Activated CD4-positive, alpha-beta T cell treated with anti-CD3 and anti-CD28 coated beads, Interleukin-2, amount 10 ng/mL, durations not matched to agents 7 days and 5 days (primary cell): ENCODE measurements at regions not wholly inside any gene's neighbourhood (a gene's known extent, or its start where the extent isn't known, plus 50 kb on each side); places are given as distances from the start of the nearest gene placed in this dataset.

Experiments
- CTCF ChIA-PET: fragments of 350-600 bp; sonication (Branson Sonifier 250); formaldehyde crosslinking; loops from one replicate; lab custom pipeline; 2021; ENCODE audit warnings: antibody characterized with exemption; lab: Charles Lee
- POLR2A ChIA-PET: fragments of 350-600 bp; sonication (Branson Sonifier 250); formaldehyde crosslinking; loops from one replicate; lab custom pipeline; 2021; ENCODE audit warnings: antibody characterized with exemption; lab: Charles Lee
- DNase-seq: peaks from one replicate; pipeline ENCODE4 v3.0.0-alpha.2; 2020
- H3K27ac Mint-ChIP-seq: one replicate; pipeline ENCODE4 v1.8.0; 2021; ENCODE audit warnings: mild to moderate bottlenecking, moderate library complexity, mixed read lengths
- H3K27me3 Mint-ChIP-seq: one replicate; pipeline ENCODE4 v1.8.0; 2021; ENCODE audit warnings: mixed read lengths
- H3K36me3 Mint-ChIP-seq: one replicate; pipeline ENCODE4 v1.8.0; 2021; ENCODE audit warnings: low read depth, mixed read lengths
- H3K4me1 Mint-ChIP-seq: one replicate; pipeline ENCODE4 v1.8.0; 2021; ENCODE audit warnings: mixed read lengths
- H3K4me3 Mint-ChIP-seq: one replicate; pipeline ENCODE4 v1.8.0; 2021; ENCODE audit warnings: mild to moderate bottlenecking, moderate library complexity, mixed read lengths
- H3K9me3 Mint-ChIP-seq: one replicate; pipeline ENCODE4 v1.8.0; 2021; ENCODE audit warnings: mixed read lengths

GRCh38 chr14:85242666-85243065, 287.3 kb upstream of the FLRT2 start:
- CTCF ChIA-PET, result no interaction called here

GRCh38 chr14:85243321-85243720, 286.6 kb upstream of the FLRT2 start:
- no peaks in the 10 kb centered on the region for H3K27me3 Mint-ChIP-seq
- ChIA-PET CTCF (no interaction called here), POLR2A (no interaction called here)
- no peaks in the 10 kb centered on the region for H3K4me1 Mint-ChIP-seq
- H3K27ac Mint-ChIP-seq, result no peak overlapping the region
- no peak for DNase-seq
- H3K9me3 Mint-ChIP-seq, result no peaks in the 10 kb centered on the region
- H3K4me3 Mint-ChIP-seq, result no peak overlapping the region
- H3K36me3 Mint-ChIP-seq, result no peaks in the 10 kb centered on the region

More at GRCh38 chr14:85242666-85243065, 287.3 kb upstream of the FLRT2 start:
- POLR2A ChIA-PET, result no interaction called here
- Mint-ChIP-seq H3K9me3 (no peaks in the 10 kb centered on the region), H3K36me3 (no peaks in the 10 kb centered on the region), H3K4me1 (no peaks in the 10 kb centered on the region), H3K4me3 (no peak overlapping the region), H3K27ac (no peak overlapping the region), H3K27me3 (no peaks in the 10 kb centered on the region)
- DNase-seq, result no peak

DNA sequence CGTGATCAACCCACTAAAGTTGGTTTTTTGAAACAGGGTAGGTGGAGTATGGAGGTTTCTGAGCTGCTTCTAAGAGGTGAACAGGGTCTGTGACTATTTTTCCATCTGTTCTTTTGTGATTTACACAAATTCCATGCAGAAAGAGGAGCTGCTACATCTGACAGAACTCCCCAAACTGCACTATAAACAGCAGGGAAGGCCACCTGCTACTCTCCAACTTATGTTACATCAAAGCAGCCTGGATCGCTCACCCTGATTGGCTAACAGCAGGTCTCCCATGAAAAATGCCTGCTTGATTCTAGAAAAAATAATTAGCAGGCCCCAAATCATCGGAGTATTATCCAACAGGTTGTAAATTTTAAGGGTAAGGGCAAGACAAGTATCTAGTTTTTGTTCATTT, 282.9 kb upstream of the FLRT2 start:
- Mint-ChIP-seq H3K4me1 (no peaks in the 10 kb centered on the region), H3K27me3 (no peaks in the 10 kb centered on the region), H3K4me3 (no peak overlapping the region), H3K9me3 (no peaks in the 10 kb centered on the region), H3K27ac (no peak overlapping the region), H3K36me3 (no peaks in the 10 kb centered on the region)
- DNase-seq, result no peak
- ChIA-PET POLR2A (no interaction called here), CTCF (no interaction called here)

GRCh38 chr14:85248881-85249635, 280.9 kb upstream of the FLRT2 start:
- Mint-ChIP-seq H3K9me3 (peaks cover 2% of the 10 kb centered on the region), H3K4me3 (no peak overlapping the region), H3K36me3 (no peaks in the 10 kb centered on the region), H3K27me3 (no peaks in the 10 kb centered on the region), H3K4me1 (no peaks in the 10 kb centered on the region), H3K27ac (no peak overlapping the region)
- ChIA-PET CTCF (interaction anchor here (0.6 kb wide), 1 partner anchor 985 kb away, joined by 5 read pairs; no protein-coding TSS in a partner anchor), POLR2A (no interaction called here)
- DNase-seq, result no peak

DNA sequence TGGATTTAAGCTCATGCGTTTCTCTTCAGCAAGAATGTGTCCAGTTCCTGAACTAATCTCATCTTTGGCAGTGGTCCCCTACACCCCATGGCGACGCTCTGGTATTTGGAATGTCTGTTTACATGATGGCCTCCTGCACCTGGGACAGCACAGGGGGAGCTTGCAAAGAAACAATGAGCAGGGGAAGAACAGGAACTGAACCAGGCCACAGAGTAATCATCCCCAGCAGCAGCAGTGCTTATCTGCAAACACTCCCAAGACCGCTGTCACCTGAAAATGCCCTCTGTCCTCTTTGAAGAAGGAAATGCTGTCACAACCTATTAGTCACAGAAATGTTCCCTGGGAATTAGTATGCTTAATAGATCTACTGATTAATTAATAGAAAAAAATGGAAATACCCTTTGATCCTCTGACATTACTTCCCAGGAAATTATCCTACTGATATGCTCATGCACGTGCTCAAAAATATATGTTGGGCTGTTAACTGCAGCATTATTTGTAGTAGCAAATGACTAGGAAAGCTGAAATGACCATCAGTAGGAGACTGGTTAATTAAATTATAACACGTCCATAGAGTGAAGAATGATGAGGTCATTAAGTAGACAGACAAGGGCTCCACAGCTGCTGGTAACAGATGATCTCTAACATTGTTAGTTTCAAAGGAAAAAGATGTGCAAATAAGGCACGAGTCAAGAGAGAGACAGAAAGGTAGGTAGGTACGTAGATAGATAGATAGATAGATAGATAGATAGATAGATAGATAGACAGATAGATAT, 279.3 kb upstream of the FLRT2 start:
- H3K36me3 Mint-ChIP-seq, result no peaks in the 10 kb centered on the region
- DNase-seq, result no peak
- CTCF ChIA-PET, result no interaction called here
- H3K4me1 Mint-ChIP-seq, result no peaks in the 10 kb centered on the region
- no peak overlapping the region for H3K4me3 Mint-ChIP-seq
- H3K27me3 Mint-ChIP-seq, result no peaks in the 10 kb centered on the region
- POLR2A ChIA-PET, result no interaction called here
- no peak overlapping the region for H3K27ac Mint-ChIP-seq
- H3K9me3 Mint-ChIP-seq, result peaks cover 2% of the 10 kb centered on the region

DNA sequence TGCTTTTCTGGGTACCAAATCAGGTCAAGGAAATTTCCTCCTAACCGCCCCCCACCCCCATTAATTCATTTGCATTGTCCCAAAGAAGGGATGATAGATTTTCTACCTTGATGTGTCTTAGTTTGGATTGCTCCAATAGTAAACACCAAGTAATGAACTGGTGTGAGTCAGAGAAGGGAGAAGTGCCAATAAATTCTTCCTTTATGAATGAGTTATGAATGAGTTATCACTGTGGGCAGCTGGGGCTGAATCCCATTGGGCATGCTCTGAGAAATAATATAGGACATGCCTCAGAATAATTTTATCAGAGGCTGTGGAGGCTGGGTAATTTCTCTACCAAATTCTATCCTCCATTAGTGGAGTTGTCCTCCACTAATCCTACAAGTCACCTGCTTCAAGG, 277.9 kb upstream of the FLRT2 start:
- Mint-ChIP-seq H3K27ac (no peak overlapping the region), H3K9me3 (peaks cover 2% of the 10 kb centered on the region), H3K4me3 (no peak overlapping the region), H3K4me1 (no peaks in the 10 kb centered on the region), H3K27me3 (no peaks in the 10 kb centered on the region), H3K36me3 (no peaks in the 10 kb centered on the region)
- DNase-seq, result no peak
- ChIA-PET POLR2A (no interaction called here), CTCF (no interaction called here)

GRCh38 chr14:85254711-85255110, 275.2 kb upstream of the FLRT2 start:
- DNase-seq, result no peak
- no peak overlapping the region for H3K27ac Mint-ChIP-seq
- no peak overlapping the region for H3K4me3 Mint-ChIP-seq
- H3K27me3 Mint-ChIP-seq, result no peaks in the 10 kb centered on the region
- peaks cover 5% of the 10 kb centered on the region for H3K9me3 Mint-ChIP-seq
- POLR2A ChIA-PET, result no interaction called here
- no peaks in the 10 kb centered on the region for H3K4me1 Mint-ChIP-seq
- no peaks in the 10 kb centered on the region for H3K36me3 Mint-ChIP-seq
- CTCF ChIA-PET, result no interaction called here

DNA sequence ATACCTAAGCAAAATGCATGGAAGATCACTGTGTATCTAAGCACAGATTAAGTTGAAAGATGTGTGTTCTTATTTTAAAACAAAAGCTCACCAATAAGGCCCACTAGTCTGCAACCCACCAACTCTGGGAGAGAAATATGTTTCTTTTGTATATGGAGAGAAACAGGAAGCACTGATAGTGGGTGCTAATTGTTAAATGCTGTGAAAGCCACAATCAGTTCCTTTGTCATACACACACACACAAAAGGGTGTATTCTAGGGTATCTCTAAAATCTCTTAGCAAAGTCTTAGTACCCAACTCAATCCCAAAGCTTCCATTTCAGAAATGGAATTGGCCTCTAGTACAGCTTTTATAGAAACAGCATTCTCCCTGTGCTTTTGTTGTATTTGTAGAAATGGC, 272.7 kb upstream of the FLRT2 start:
- H3K27me3 Mint-ChIP-seq, result no peaks in the 10 kb centered on the region
- no peak overlapping the region for H3K4me3 Mint-ChIP-seq
- H3K36me3 Mint-ChIP-seq, result no peaks in the 10 kb centered on the region
- CTCF ChIA-PET, result no interaction called here
- no peak overlapping the region for H3K27ac Mint-ChIP-seq
- peaks cover 5% of the 10 kb centered on the region for H3K9me3 Mint-ChIP-seq
- POLR2A ChIA-PET, result no interaction called here
- H3K4me1 Mint-ChIP-seq, result no peaks in the 10 kb centered on the region
- DNase-seq, result no peak

- Mint-ChIP-seq H3K27me3 (no peaks in the 10 kb centered on the region), H3K9me3 (peaks cover 7% of the 10 kb centered on the region), H3K4me1 (no peaks in the 10 kb centered on the region), H3K27ac (no peak overlapping the region), H3K36me3 (no peaks in the 10 kb centered on the region), H3K4me3 (no peak overlapping the region)
- POLR2A ChIA-PET, result no interaction called here
- CTCF ChIA-PET, result no interaction called here
- no peak for DNase-seq
Measured at GRCh38 chr14:85263916-85264675, 265.8 kb upstream of the FLRT2 start.

- Mint-ChIP-seq H3K27ac (no peak overlapping the region), H3K36me3 (no peaks in the 10 kb centered on the region), H3K27me3 (no peaks in the 10 kb centered on the region), H3K4me3 (no peak overlapping the region), H3K9me3 (no peaks in the 10 kb centered on the region), H3K4me1 (no peaks in the 10 kb centered on the region)
- DNase-seq, result no peak
- POLR2A ChIA-PET, result no interaction called here
- CTCF ChIA-PET, result no interaction called here
Measured at GRCh38 chr14:85273099-85273677, 256.8 kb upstream of the FLRT2 start.

- H3K4me1 Mint-ChIP-seq, result no peaks in the 10 kb centered on the region
- no peak for DNase-seq
- no peaks in the 10 kb centered on the region for H3K27me3 Mint-ChIP-seq
- ChIA-PET CTCF (no interaction called here), POLR2A (no interaction called here)
- no peak overlapping the region for H3K4me3 Mint-ChIP-seq
- H3K9me3 Mint-ChIP-seq, result no peaks in the 10 kb centered on the region
- no peaks in the 10 kb centered on the region for H3K36me3 Mint-ChIP-seq
- no peak overlapping the region for H3K27ac Mint-ChIP-seq
Measured at GRCh38 chr14:85273952-85274351, 256.0 kb upstream of the FLRT2 start.

- POLR2A ChIA-PET, result no interaction called here
- Mint-ChIP-seq H3K27me3 (no peaks in the 10 kb centered on the region), H3K4me3 (no peak overlapping the region), H3K9me3 (no peaks in the 10 kb centered on the region), H3K4me1 (no peaks in the 10 kb centered on the region), H3K27ac (no peak overlapping the region), H3K36me3 (no peaks in the 10 kb centered on the region)
- no peak for DNase-seq
- CTCF ChIA-PET, result no interaction called here
Measured at GRCh38 chr14:85276161-85276978, 253.6 kb upstream of the FLRT2 start.
